ENCODE measurements at regions not wholly inside any gene's neighbourhood (a gene's known extent, or its start where the extent isn't known, plus 50 kb on each side); places are given as distances from the start of the nearest gene placed in this dataset.

- H4K8ac ChIP-seq (ENCODE audit: low read depth in 2 of 2, low read length in 2 of 2): no peak overlapping the region
- H2AK5ac ChIP-seq (ENCODE audit: low read depth, low read length): no peak overlapping the region
- H3K79me1 ChIP-seq (ENCODE audit: low read depth in 1 of 2, low read length in 2 of 2): no peaks in the 10 kb centered on the region
- intact Hi-C loops (cut with micrococcal nuclease) (no loop called here), dilution Hi-C loops (cut with HindIII; ENCODE audit: low sequenced_read_pairs, unreplicated experiment) (no loop called here), in situ Hi-C loops (cut with MboI; ENCODE audit: low sequenced_read_pairs) (loop anchor here (25.0 kb wide), 1 partner anchor 482 kb away; no protein-coding TSS in a partner anchor)
- no peak overlapping the region for H3K4me3 ChIP-seq (ENCODE audit: insufficient read depth, low read depth, low read length)
- ChIA-PET POLR2A (ENCODE audit: unreplicated experiment) (no interaction called here), CTCF (no interaction called here)
- no peak overlapping the region for H3K4me2 ChIP-seq (ENCODE audit: low read depth, low read length)
- no peak overlapping the region for H2BK20ac ChIP-seq (ENCODE audit: low read depth, low read length)
- no peaks in the 10 kb centered on the region for H4K20me1 ChIP-seq (ENCODE audit: insufficient read depth, low read length)
- H3K9me1 ChIP-seq (ENCODE audit: insufficient read depth, low read length): no peaks in the 10 kb centered on the region
- H3K36me3 ChIP-seq (ENCODE audit: control insufficient read depth, insufficient read depth, low read length): no peaks in the 10 kb centered on the region
- no peak overlapping the region for H3K14ac ChIP-seq (replicated peaks; ENCODE audit: low read depth, low read length)
- H3K56ac ChIP-seq (ENCODE audit: extremely low read depth, insufficient read depth, low read length): no peak overlapping the region
- no TSS peak for BruUV-seq (replicated peaks)
- peaks cover 39% of the 10 kb centered on the region for H3K27me3 ChIP-seq (ENCODE audit: control insufficient read depth, insufficient read depth, low read length)
- H2BK5ac ChIP-seq (ENCODE audit: low read depth, low read length, poor library complexity, severe bottlenecking): no peak overlapping the region
- no peak overlapping the region for H4K91ac ChIP-seq (ENCODE audit: insufficient read depth, low read depth, low read length)
- no peak overlapping the region for H3K18ac ChIP-seq (ENCODE audit: low read depth, low read length)
- no peak overlapping the region for H2AFZ ChIP-seq (replicated peaks; ENCODE audit: low read length, poor library complexity)
- H3K27ac ChIP-seq (ENCODE audit: insufficient read depth, low read length): no peak overlapping the region
- no peak overlapping the region for H4K5ac ChIP-seq (ENCODE audit: low read depth, low read length)
- no peak overlapping the region for H2AK9ac ChIP-seq (replicated peaks; ENCODE audit: low read depth, low read length, poor library complexity)
- no peak overlapping the region for H3K9ac ChIP-seq (ENCODE audit: low read depth, low read length)
- no peak overlapping the region for H2BK15ac ChIP-seq (ENCODE audit: low read depth, low read length)
- DNase-seq (no peak), ATAC-seq (ENCODE audit: low read depth) (no peak)
- no peaks in the 10 kb centered on the region for H3K9me3 ChIP-seq (ENCODE audit: control insufficient read depth, insufficient read depth, low read length)
- 84% methylated on average over 3 of the region's 7 CpGs; no CpG with 5 or more reads in 1 of the 2 experiments for WGBS, 2 experiments (ENCODE audit: extremely low coverage in 2 of 2, insufficient read length in 1 of 2)
- H3K4ac ChIP-seq (ENCODE audit: low read depth, low read length): no peak overlapping the region
- H3K4me1 ChIP-seq (ENCODE audit: control insufficient read depth, insufficient read depth, low read length): no peaks in the 10 kb centered on the region
- TF ChIP-seq POLR2A (IDR thresholded peaks at IDR 0.05; ENCODE audit: low read depth, low read length) (no peak), NFE2L2 (IDR thresholded peaks at IDR 0.05; ENCODE audit: low read depth, low read length) (no peak), RFX5 (IDR thresholded peaks at IDR 0.05; ENCODE audit: low read depth, low read length) (no peak), USF2 (IDR thresholded peaks at IDR 0.05; ENCODE audit: low read depth, low read length) (no peak), RCOR1 (IDR thresholded peaks at IDR 0.05; ENCODE audit: insufficient replicate concordance, low read length) (no peak), ELK1 (IDR thresholded peaks at IDR 0.05; ENCODE audit: borderline replicate concordance, low read depth, low read length) (no peak), MXI1 (IDR thresholded peaks at IDR 0.05; ENCODE audit: borderline replicate concordance, low read depth, low read length) (no peak), BHLHE40 (IDR thresholded peaks at IDR 0.05; ENCODE audit: low read depth, low read length) (no peak), RAD21 (IDR thresholded peaks at IDR 0.05; ENCODE audit: low read length) (no peak), MAFK (IDR thresholded peaks at IDR 0.05; ENCODE audit: low read depth, low read length) (no peak)
- H3K23ac ChIP-seq (ENCODE audit: low read depth, low read length): no peak overlapping the region
- no peak overlapping the region for H2BK120ac ChIP-seq (ENCODE audit: low read depth, low read length)
Measured at GRCh38 chr7:35544028-35544742, 150.8 kb downstream of the HERPUD2 start.

All from IMR-90 (cell line).